IMR-90 (cell line): ENCODE measurements at regions not wholly inside any gene's neighbourhood (a gene's known extent, or its start where the extent isn't known, plus 50 kb on each side); places are given as distances from the start of the nearest gene placed in this dataset.

Source experiments
- ATAC-seq: fragments of 200-7000 bp; cut with Tn5 transposase; 2 replicates; pipeline ENCODE4 v1.9.1; 2020; ENCODE audit warnings: low read depth, mild to moderate bottlenecking, moderate library complexity
- BruUV-seq: library from RNA; stranded (reverse); fragments of 400-500 nt; replicated peaks from 2 replicates; lab custom pipeline; 2021; lab: Mats Ljungman, UMichigan
- CTCF ChIA-PET: fragments of 300-600 bp; formaldehyde crosslinking; extraction: SDS; loops from one replicate; lab custom pipeline; 2021; ENCODE audit warnings: antibody characterized with exemption; lab: Yijun Ruan, JAX
- POLR2A ChIA-PET: fragments of 300-600 bp; sonication (Branson Sonifier 250); formaldehyde crosslinking; loops from one replicate; lab custom pipeline; 2022; ENCODE audit warnings: antibody characterized with exemption; ENCODE audit not compliant: unreplicated experiment; lab: Charles Lee
- DNase-seq: peaks from one replicate; pipeline ENCODE4 v3.0.0; 2013
- H2AFZ ChIP-seq: replicated peaks from 2 replicates; pipeline ENCODE3; 2013; ENCODE audit warnings: low read length, mild to moderate bottlenecking; ENCODE audit not compliant: poor library complexity
- H2AK5ac ChIP-seq: 2 replicates; pipeline ENCODE4 v1.6.1; 2013; ENCODE audit warnings: low read depth, low read length, inconsistent platforms
- H2AK9ac ChIP-seq: replicated peaks from 2 replicates; pipeline ENCODE3; 2013; ENCODE audit warnings: mild to moderate bottlenecking, low read depth, low read length, moderate library complexity; ENCODE audit not compliant: poor library complexity
- H2BK120ac ChIP-seq: 2 replicates; pipeline ENCODE4 v1.6.1; 2013; ENCODE audit warnings: low read depth, low read length, inconsistent platforms
- H2BK15ac ChIP-seq: 3 replicates; pipeline ENCODE4 v1.6.1; 2013; ENCODE audit warnings: low read depth, low read length, inconsistent platforms
- H2BK20ac ChIP-seq: 2 replicates; pipeline ENCODE4 v1.6.1; 2013; ENCODE audit warnings: low read depth, mild to moderate bottlenecking, inconsistent platforms, low read length, moderate library complexity
- H2BK5ac ChIP-seq: 2 replicates; pipeline ENCODE4 v1.6.1; 2013; ENCODE audit warnings: mild to moderate bottlenecking, low read depth, low read length, inconsistent platforms; ENCODE audit not compliant: poor library complexity, severe bottlenecking
- H3K14ac ChIP-seq: replicated peaks from 2 replicates; pipeline ENCODE4 v1.6.1; 2013; ENCODE audit warnings: low read depth, low read length, inconsistent platforms
- H3K18ac ChIP-seq: 2 replicates; pipeline ENCODE4 v1.6.1; 2013; ENCODE audit warnings: low read depth, low read length, control low read depth
- H3K23ac ChIP-seq: 2 replicates; pipeline ENCODE4 v1.6.1; 2013; ENCODE audit warnings: low read depth, low read length, inconsistent platforms
- H3K27ac ChIP-seq: 2 replicates; pipeline ENCODE4 v1.5.1; 2013; ENCODE audit warnings: mild to moderate bottlenecking, control low read depth, low read length; ENCODE audit not compliant: insufficient read depth
- H3K27me3 ChIP-seq: 2 replicates; pipeline ENCODE4 v1.6.1; 2013; ENCODE audit warnings: low read length; ENCODE audit not compliant: control insufficient read depth, insufficient read depth
- H3K36me3 ChIP-seq: 2 replicates; pipeline ENCODE4 v1.6.1; 2013; ENCODE audit warnings: low read length, mixed read lengths; ENCODE audit not compliant: control insufficient read depth, insufficient read depth
- H3K4ac ChIP-seq: 2 replicates; pipeline ENCODE4 v1.6.1; 2013; ENCODE audit warnings: low read depth, low read length, inconsistent platforms
- H3K4me1 ChIP-seq: 2 replicates; pipeline ENCODE4 v1.6.1; 2013; ENCODE audit warnings: low read length, mixed read lengths; ENCODE audit not compliant: control insufficient read depth, insufficient read depth
- H3K4me2 ChIP-seq: 2 replicates; pipeline ENCODE4 v1.6.1; 2013; ENCODE audit warnings: low read depth, mild to moderate bottlenecking, control low read depth, low read length, moderate library complexity
- H3K4me3 ChIP-seq: 2 replicates; pipeline ENCODE4 v1.5.1; 2013; ENCODE audit warnings: low read depth, mild to moderate bottlenecking, control low read depth, low read length, moderate library complexity; ENCODE audit not compliant: insufficient read depth
- H3K56ac ChIP-seq: 2 replicates; pipeline ENCODE4 v1.6.1; 2013; ENCODE audit warnings: low read length, inconsistent platforms; ENCODE audit not compliant: insufficient read depth; ENCODE audit errors: extremely low read depth
- H3K79me1 ChIP-seq, 2 experiments: 2 replicates each; pipeline ENCODE4 v1.6.1; 2013; ENCODE audit warnings: low read length in 2 of 2, inconsistent platforms in 1 of 2, low read depth in 1 of 2
- H3K9ac ChIP-seq: 2 replicates; pipeline ENCODE4 v1.6.1; 2013; ENCODE audit warnings: low read depth, low read length, control low read depth
- H3K9me1 ChIP-seq: 2 replicates; pipeline ENCODE4 v1.6.1; 2013; ENCODE audit warnings: low read length, inconsistent platforms; ENCODE audit not compliant: insufficient read depth
- H3K9me3 ChIP-seq: 2 replicates; pipeline ENCODE4 v1.6.1; 2013; ENCODE audit warnings: low read length; ENCODE audit not compliant: control insufficient read depth, insufficient read depth
- H4K20me1 ChIP-seq: 2 replicates; pipeline ENCODE4 v1.6.1; 2013; ENCODE audit warnings: low read length, inconsistent platforms; ENCODE audit not compliant: insufficient read depth
- H4K5ac ChIP-seq: 2 replicates; pipeline ENCODE4 v1.6.1; 2013; ENCODE audit warnings: mild to moderate bottlenecking, low read depth, low read length, control low read depth
- H4K8ac ChIP-seq, 2 experiments: 2 replicates each; pipeline ENCODE4 v1.6.1; 2013; ENCODE audit warnings: low read depth in 2 of 2, low read length in 2 of 2, control low read depth in 1 of 2, inconsistent platforms in 1 of 2
- H4K91ac ChIP-seq: 2 replicates; pipeline ENCODE4 v1.6.1; 2013; ENCODE audit warnings: low read depth, low read length, inconsistent platforms; ENCODE audit not compliant: insufficient read depth
- CEBPB ChIP-seq: IDR thresholded peaks from 2 replicates; pipeline ENCODE4 v1.6.1; 2012; ENCODE audit warnings: low read depth, low read length, improper control_type of control experiment
- RAD21 ChIP-seq: IDR thresholded peaks from 2 replicates; pipeline ENCODE4 v1.6.1; 2012; ENCODE audit warnings: low read length, improper control_type of control experiment
- RFX5 ChIP-seq: IDR thresholded peaks from 2 replicates; pipeline ENCODE4 v1.8.0; 2012; ENCODE audit warnings: low read depth, mild to moderate bottlenecking, low read length, moderate library complexity
- SMC3 ChIP-seq: fragments of 150-350 bp; IDR thresholded peaks from 2 replicates; pipeline ENCODE4 v1.6.1; 2016; ENCODE audit warnings: low read depth, mild to moderate bottlenecking, antibody characterized with exemption, low read length, moderate library complexity
- USF2 ChIP-seq: fragments of 150-350 bp; IDR thresholded peaks from 2 replicates; pipeline ENCODE4 v1.6.1; 2017; ENCODE audit warnings: mild to moderate bottlenecking, antibody characterized with exemption, low read length, low read depth
- WGBS, 2 experiments: methylation state at CpG; one replicate each; pipeline versions ENCODE4 v1.1.5 to v1.1.7; 2013; ENCODE audit warnings: missing lambda C conversion rate in 2 of 2; ENCODE audit not compliant: insufficient read length in 1 of 2; ENCODE audit errors: extremely low coverage in 2 of 2; 5-methylcytosine and 5-hydroxymethylcytosine counted together
- dilution Hi-C: fragments of 300-500 bp; cut with HindIII; formaldehyde crosslinking; loops from one replicate; pipeline ENCODE4 v1.14.3; 2018; ENCODE audit warnings: low sequenced_read_pairs; ENCODE audit not compliant: unreplicated experiment
- in situ Hi-C: fragments of 300-500 bp; cut with MboI; formaldehyde crosslinking; loops from 3 replicates; pipeline ENCODE4 v1.14.3; 2019; ENCODE audit warnings: low sequenced_read_pairs, inconsistent platforms, mixed read lengths
- intact Hi-C: fragments of 100-400 bp; cut with micrococcal nuclease; formaldehyde crosslinking; loops from 2 replicates; pipeline ENCODE4 v1.10.0; 2022

- no peaks in the 10 kb centered on the region for H3K36me3 ChIP-seq
- peaks cover 3% of the 10 kb centered on the region; the same call in 1 of the 2 replicates for H3K4me1 ChIP-seq
- no peak overlapping the region for H3K4ac ChIP-seq
- H4K20me1 ChIP-seq: no peaks in the 10 kb centered on the region
- in situ Hi-C loops (loop anchor here (25.0 kb wide), 1 partner anchor 347 kb away; no protein-coding TSS in a partner anchor), intact Hi-C loops (no loop called here), dilution Hi-C loops (no loop called here)
- H3K27me3 ChIP-seq: no peaks in the 10 kb centered on the region
- no peaks in the 10 kb centered on the region for H3K79me1 ChIP-seq
- no peak overlapping the region for H2AFZ ChIP-seq
- H3K4me3 ChIP-seq: no peak overlapping the region
- no TSS peak for BruUV-seq
- no peak overlapping the region for H3K56ac ChIP-seq
- H3K9ac ChIP-seq: no peak overlapping the region
- H4K91ac ChIP-seq: no peak overlapping the region
- DNase-seq (no peak), ATAC-seq (no peak)
- ChIA-PET CTCF (no interaction called here), POLR2A (no interaction called here)
- no peak overlapping the region for H2BK20ac ChIP-seq
- H2BK5ac ChIP-seq: no peak overlapping the region
- H3K23ac ChIP-seq: no peak overlapping the region
- H2AK5ac ChIP-seq: no peak overlapping the region
- H3K18ac ChIP-seq: no peak overlapping the region
- no peak overlapping the region for H4K5ac ChIP-seq
- no peak overlapping the region for H2BK15ac ChIP-seq
- H3K4me2 ChIP-seq: no peak overlapping the region
- no peak overlapping the region for H2BK120ac ChIP-seq
- WGBS, 2 experiments: no CpG with 5 or more reads among the region's 7 CpGs
- no peaks in the 10 kb centered on the region for H3K9me3 ChIP-seq
- TF ChIP-seq USF2: no peak
- no peak for TF ChIP-seq SMC3
- TF ChIP-seq CEBPB: no peak
- no peak for TF ChIP-seq RAD21
- TF ChIP-seq RFX5: peak; percentile 76
- H3K14ac ChIP-seq: no peak overlapping the region
- H3K27ac ChIP-seq: no peak overlapping the region
- peaks cover 2% of the 10 kb centered on the region; the same call in 1 of the 2 replicates for H3K9me1 ChIP-seq
- H4K8ac ChIP-seq: no peak overlapping the region
- no peak overlapping the region for H2AK9ac ChIP-seq
These were observed 228.3 kb downstream of the C1D start for GRCh38 chr2:67834482-67834881.
